Esophagus muscularis mucosa (tissue), 4 donors: ENCODE measurements at regions not wholly inside any gene's neighbourhood (a gene's known extent, or its start where the extent isn't known, plus 50 kb on each side); places are given as distances from the start of the nearest gene placed in this dataset.

ENCODE experiments used
- DNase-seq: peaks from one replicate; pipeline ENCODE4 v3.0.0-alpha.2; 2017; ENCODE audit errors: extremely low spot score
- H3K27ac ChIP-seq, 4 donors: fragments of 200-600 bp; sonication (generic); replicated peaks in 1 of 4; 1 replicate in 3 of 4; 2 replicates in 1 of 4; pipeline ENCODE4 v1.5.1; 2016 to 2019; ENCODE audit warnings: mild to moderate bottlenecking in 1 of 4
- H3K27me3 ChIP-seq, 4 donors: fragments of 200-600 bp; sonication (generic); one replicate each; pipeline versions ENCODE4 v1.5.1 to v1.6.0; 2016 to 2019
- H3K36me3 ChIP-seq, 4 donors: fragments of 200-600 bp; sonication (generic); one replicate each; pipeline ENCODE4 v1.5.1; 2016 to 2019
- H3K4me1 ChIP-seq, 4 donors: fragments of 200-600 bp; sonication (generic); one replicate each; pipeline ENCODE4 v1.5.1; 2016 to 2019
- H3K4me3 ChIP-seq, 4 donors: fragments of 200-600 bp; sonication (generic); 1 replicate in 2 of 4; 2 replicates in 2 of 4; pipeline ENCODE4 v1.5.1; 2016 to 2019; ENCODE audit warnings: mild to moderate bottlenecking in 4 of 4, moderate library complexity in 1 of 4
- H3K9me3 ChIP-seq, 4 donors: fragments of 200-600 bp; sonication (generic); 1 replicate in 3 of 4; 2 replicates in 1 of 4; pipeline ENCODE4 v1.5.1; 2016 to 2019
- CTCF ChIP-seq, 3 experiments: fragments of 200-600 bp in 2 of 3; fragments of 450-650 bp in 1 of 3; sonication (generic) in 2 of 3; IDR thresholded peaks; one replicate each; pipeline ENCODE4 v1.5.1; 2017 to 2019; ENCODE audit warnings: antibody characterized with exemption in 3 of 3, mild to moderate bottlenecking in 2 of 3, moderate library complexity in 1 of 3
- EP300 ChIP-seq: sonication (generic); formaldehyde crosslinking; IDR thresholded peaks from one replicate; pipeline ENCODE4 v1.6.1; 2017; ENCODE audit warnings: antibody characterized with exemption
- POLR2A ChIP-seq: fragments of 450-650 bp; IDR thresholded peaks from one replicate; pipeline ENCODE4 v1.6.1; 2017; ENCODE audit warnings: antibody characterized with exemption, moderate library complexity, mild to moderate bottlenecking, low read depth
- POLR2AphosphoS5 ChIP-seq, 2 donors: sonication (generic); formaldehyde crosslinking; IDR thresholded peaks; one replicate each; pipeline ENCODE4 v1.6.1; 2017; ENCODE audit warnings: antibody characterized with exemption in 2 of 2
- WGBS: methylation state at CpG from one replicate; pipeline ENCODE4 v1.1.5; 2018; 5-methylcytosine and 5-hydroxymethylcytosine counted together
- intact Hi-C: fragments of 100-400 bp; cut with DNase I; formaldehyde crosslinking; loops from one replicate; pipeline ENCODE4 v1.15.1; 2023

DNA sequence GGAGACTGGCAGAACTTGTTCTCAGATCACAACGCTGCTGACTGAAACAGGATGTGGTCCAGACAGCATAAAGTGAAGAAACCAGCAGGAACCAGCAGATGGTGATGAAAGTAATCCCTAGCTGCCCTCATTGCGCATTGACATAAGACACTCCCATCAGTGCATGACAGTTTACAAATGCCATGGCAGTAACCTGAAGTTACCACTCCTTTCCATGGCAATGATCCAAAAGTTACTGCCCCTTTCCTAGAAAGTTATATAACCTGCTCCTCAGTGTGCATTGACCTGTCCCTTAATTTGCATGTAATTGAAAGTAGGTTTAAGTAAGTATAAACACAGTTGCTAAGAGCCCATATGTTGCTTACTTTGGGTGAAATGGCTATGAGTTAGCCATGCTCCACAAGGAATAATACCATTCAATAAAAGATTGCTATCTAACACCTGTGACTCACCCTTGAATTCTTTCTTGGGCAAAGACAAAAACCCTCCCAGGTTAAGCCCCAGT is 149.1 kb upstream of the CD96 start:
- Histone ChIP-seq H3K4me3 (no peak overlapping the region), H3K4me1 (no peaks in the 10 kb centered on the region), H3K36me3 (no peaks in the 10 kb centered on the region), H3K27me3 (no peaks in the 10 kb centered on the region), H3K27ac (no peak overlapping the region), H3K9me3 (no peaks in the 10 kb centered on the region)
- WGBS = 81% methylated on average over 2 of the region's 2 CpGs
- no peak for DNase-seq
- intact Hi-C loops = no loop called here
- TF ChIP-seq CTCF (IDR thresholded peaks at IDR 0.05) (no peak), EP300 (no peak), POLR2A (no peak), POLR2AphosphoS5 (IDR thresholded peaks at IDR 0.05) (no peak)

GRCh38 chr3:111412656-111413055 is 129.3 kb upstream of the CD96 start:
- no peaks in the 10 kb centered on the region for H3K27me3 ChIP-seq
- no peak overlapping the region for H3K27ac ChIP-seq
- DNase-seq = no peak
- intact Hi-C loops = no loop called here
- 82% methylated on average over 4 of the region's 4 CpGs for WGBS
- H3K4me3 ChIP-seq = no peak overlapping the region
- TF ChIP-seq EP300 (no peak), CTCF (IDR thresholded peaks at IDR 0.05) (no peak), POLR2A (no peak), POLR2AphosphoS5 (IDR thresholded peaks at IDR 0.05) (no peak)
- H3K9me3 ChIP-seq = no peaks in the 10 kb centered on the region
- no peaks in the 10 kb centered on the region for H3K36me3 ChIP-seq
- no peaks in the 10 kb centered on the region for H3K4me1 ChIP-seq

- H3K9me3 ChIP-seq = no peaks in the 10 kb centered on the region
- no peaks in the 10 kb centered on the region for H3K36me3 ChIP-seq
- H3K4me3 ChIP-seq = no peak overlapping the region
- no peak for TF ChIP-seq EP300
- TF ChIP-seq CTCF (IDR thresholded peaks at IDR 0.05) = no peak
- no peak for TF ChIP-seq POLR2AphosphoS5 (IDR thresholded peaks at IDR 0.05)
- no peak for TF ChIP-seq POLR2A
- DNase-seq = no peak
- H3K4me1 ChIP-seq = no peaks in the 10 kb centered on the region
- H3K27ac ChIP-seq = no peak overlapping the region
- intact Hi-C loops = no loop called here
- H3K27me3 ChIP-seq = no peaks in the 10 kb centered on the region
Observed at GRCh38 chr3:111414531-111414930, 127.5 kb upstream of the CD96 start.

- Histone ChIP-seq H3K27me3 (no peaks in the 10 kb centered on the region), H3K4me1 (no peaks in the 10 kb centered on the region), H3K9me3 (no peaks in the 10 kb centered on the region), H3K4me3 (no peak overlapping the region), H3K27ac (no peak overlapping the region), H3K36me3 (no peaks in the 10 kb centered on the region)
- intact Hi-C loops = no loop called here
- TF ChIP-seq POLR2AphosphoS5 (IDR thresholded peaks at IDR 0.05) = no peak
- no peak for TF ChIP-seq CTCF (IDR thresholded peaks at IDR 0.05)
- no peak for TF ChIP-seq POLR2A
- no peak for TF ChIP-seq EP300
- no peak for DNase-seq
Observed at GRCh38 chr3:111415018-111415417, 127.0 kb upstream of the CD96 start.

DNA sequence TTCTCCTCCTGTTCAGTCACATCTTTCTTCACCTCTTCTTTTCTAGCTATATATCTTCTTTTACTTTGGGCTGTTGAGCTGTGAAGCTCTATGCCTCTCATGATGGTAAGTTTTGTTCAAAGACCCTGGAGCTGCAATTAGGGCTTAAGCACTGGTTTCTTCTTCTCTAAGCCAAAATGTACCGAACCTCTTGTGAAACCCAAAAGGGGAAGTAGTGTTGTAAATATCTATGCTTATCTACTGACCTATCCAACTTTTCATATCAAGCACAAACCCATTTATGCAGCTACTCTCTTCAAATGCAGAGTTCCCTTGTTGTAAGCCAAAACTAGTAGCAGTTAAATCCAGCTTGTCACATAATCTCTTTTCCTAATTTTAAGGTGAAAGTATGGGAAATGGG is 123.6 kb upstream of the CD96 start:
- H3K36me3 ChIP-seq = no peaks in the 10 kb centered on the region
- H3K27me3 ChIP-seq = no peaks in the 10 kb centered on the region
- intact Hi-C loops = no loop called here
- H3K9me3 ChIP-seq = no peaks in the 10 kb centered on the region
- H3K4me3 ChIP-seq = no peak overlapping the region
- no peak for DNase-seq
- TF ChIP-seq CTCF (IDR thresholded peaks at IDR 0.05) = no peak
- no peak for TF ChIP-seq POLR2AphosphoS5 (IDR thresholded peaks at IDR 0.05)
- no peak for TF ChIP-seq POLR2A
- TF ChIP-seq EP300 = no peak
- no peaks in the 10 kb centered on the region for H3K4me1 ChIP-seq
- no peak overlapping the region for H3K27ac ChIP-seq
- WGBS = 61% methylated on average over 1 of the region's 1 CpG
